ENCODE measurements at regions not wholly inside any gene's neighbourhood (a gene's known extent, or its start where the extent isn't known, plus 50 kb on each side); places are given as distances from the start of the nearest gene placed in this dataset.

DNA sequence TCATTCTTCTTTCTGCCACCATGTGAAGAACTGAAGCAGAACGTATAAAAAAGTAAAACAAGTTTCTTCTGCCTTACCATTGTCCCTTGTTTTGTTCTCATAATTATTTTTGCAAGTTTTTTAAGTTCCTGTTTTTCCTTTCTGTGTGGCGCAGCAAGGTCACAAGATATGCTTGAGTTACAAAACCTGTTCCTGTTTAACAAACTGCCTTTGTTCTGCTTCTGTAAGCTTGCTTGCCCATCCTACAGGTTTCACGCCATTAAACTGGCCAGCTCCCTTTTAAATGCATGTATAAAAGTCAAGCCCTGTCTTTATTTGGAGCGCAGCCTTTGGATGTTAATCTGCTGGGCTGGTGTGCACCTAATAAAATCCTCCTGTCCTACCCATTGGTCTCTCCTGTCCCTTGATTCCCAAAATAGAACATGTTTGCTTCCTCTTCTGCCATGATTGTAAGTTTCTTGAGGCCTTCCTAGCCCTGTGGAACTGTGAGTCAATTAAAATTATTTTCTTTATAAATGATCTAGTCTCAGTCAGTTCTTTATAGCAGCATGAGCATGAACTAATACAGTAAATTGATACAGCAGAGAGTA lies 1115.4 kb downstream of the SLITRK1 start:
- no peak overlapping the region for H3K4me3 ChIP-seq (ENCODE audit: low read depth, low read length)
- TF ChIP-seq, protein P1, sequence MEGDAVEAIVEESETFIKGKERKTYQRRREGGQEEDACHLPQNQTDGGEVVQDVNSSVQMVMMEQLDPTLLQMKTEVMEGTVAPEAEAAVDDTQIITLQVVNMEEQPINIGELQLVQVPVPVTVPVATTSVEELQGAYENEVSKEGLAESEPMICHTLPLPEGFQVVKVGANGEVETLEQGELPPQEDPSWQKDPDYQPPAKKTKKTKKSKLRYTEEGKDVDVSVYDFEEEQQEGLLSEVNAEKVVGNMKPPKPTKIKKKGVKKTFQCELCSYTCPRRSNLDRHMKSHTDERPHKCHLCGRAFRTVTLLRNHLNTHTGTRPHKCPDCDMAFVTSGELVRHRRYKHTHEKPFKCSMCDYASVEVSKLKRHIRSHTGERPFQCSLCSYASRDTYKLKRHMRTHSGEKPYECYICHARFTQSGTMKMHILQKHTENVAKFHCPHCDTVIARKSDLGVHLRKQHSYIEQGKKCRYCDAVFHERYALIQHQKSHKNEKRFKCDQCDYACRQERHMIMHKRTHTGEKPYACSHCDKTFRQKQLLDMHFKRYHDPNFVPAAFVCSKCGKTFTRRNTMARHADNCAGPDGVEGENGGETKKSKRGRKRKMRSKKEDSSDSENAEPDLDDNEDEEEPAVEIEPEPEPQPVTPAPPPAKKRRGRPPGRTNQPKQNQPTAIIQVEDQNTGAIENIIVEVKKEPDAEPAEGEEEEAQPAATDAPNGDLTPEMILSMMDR (IDR thresholded peaks at IDR 0.05; ENCODE audit: insufficient read depth, low read length, missing control alignments), result no peak
- DNase-seq (ENCODE audit: low read depth, low spot score), result no peak
- ChIA-PET CTCF (no interaction called here), POLR2A (no interaction called here)

DNA sequence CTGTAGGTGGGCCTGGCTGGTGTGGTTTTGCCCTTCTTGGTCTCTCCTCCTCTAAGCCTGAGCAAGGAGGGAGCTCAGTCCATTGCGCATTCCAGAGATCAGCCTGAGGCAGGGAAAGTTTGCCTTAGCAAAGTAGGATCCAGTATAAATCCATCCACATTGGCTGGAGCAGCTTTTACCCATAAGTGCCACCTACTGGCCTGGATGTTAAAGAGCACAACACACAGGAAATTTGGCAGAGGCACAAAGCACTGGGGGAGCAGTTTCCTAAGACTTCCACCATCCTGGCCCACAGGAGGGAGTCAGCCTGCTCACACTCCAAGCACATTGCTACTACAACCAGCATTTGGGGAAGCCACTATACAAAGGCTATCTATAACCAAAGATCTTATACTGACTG lies 1124.2 kb downstream of the SLITRK1 start:
- DNase-seq (ENCODE audit: low read depth, low spot score), result no peak

DNA sequence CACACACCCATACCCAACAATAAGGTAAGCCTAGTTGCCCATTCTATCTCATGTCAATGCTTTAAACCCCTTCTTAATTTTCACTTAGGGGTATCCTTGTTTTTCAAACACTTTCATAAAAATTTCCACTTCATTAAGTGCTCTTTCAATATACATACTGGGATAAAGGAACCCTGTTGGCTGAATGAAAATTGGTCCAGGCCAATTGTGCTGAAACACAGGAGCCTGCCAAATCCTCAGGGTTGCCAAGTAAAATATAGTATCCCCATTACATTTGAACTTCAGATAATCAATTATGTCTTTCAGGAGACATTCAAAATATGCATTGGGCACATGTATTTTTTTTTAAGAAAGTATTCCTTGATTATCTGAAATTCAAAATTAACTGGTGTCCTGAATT lies 1131.1 kb downstream of the SLITRK1 start:
- ChIA-PET POLR2A (no interaction called here), CTCF (no interaction called here)

More for the DNA sequence above, 1124.2 kb downstream of the SLITRK1 start:
- no peak overlapping the region for H3K4me3 ChIP-seq (ENCODE audit: low read depth, low read length)
- TF ChIP-seq, protein P1 (IDR thresholded peaks at IDR 0.05; ENCODE audit: insufficient read depth, low read length, missing control alignments), result peak; percentile 20
- CTCF ChIA-PET, result no interaction called here
- POLR2A ChIA-PET, result no interaction called here

DNA sequence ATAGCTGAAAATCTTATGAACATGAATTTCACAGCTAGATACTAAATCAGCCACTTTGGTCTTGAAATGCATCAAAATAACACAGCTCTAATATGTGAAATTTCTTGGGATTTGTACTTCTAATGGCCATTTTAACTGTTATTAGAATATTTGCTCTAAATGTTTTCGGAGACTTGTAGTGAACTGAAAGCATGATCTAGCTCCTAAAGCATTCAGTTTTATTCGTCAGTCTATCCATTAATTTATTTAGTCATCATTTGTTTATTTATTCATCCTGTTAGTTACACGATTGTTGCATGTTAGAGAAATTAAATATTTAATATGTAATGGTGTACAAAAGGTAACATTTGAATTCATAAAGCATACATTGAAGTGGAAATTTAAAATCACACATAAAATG lies 1132.7 kb downstream of the SLITRK1 start:
- TF ChIP-seq, protein P1 (IDR thresholded peaks at IDR 0.05; ENCODE audit: insufficient read depth, low read length, missing control alignments), result no peak
- ChIA-PET CTCF (interaction anchor here (1.1 kb wide), 1 partner anchor 10 kb away, joined by 3 read pairs; no protein-coding TSS in a partner anchor), POLR2A (no interaction called here)
- DNase-seq (ENCODE audit: low read depth, low spot score), result no peak
- H3K4me3 ChIP-seq (ENCODE audit: low read depth, low read length), result no peak overlapping the region

More for the DNA sequence above, 1131.1 kb downstream of the SLITRK1 start:
- no peak overlapping the region for H3K4me3 ChIP-seq (ENCODE audit: low read depth, low read length)
- no peak for DNase-seq (ENCODE audit: low read depth, low spot score)
- TF ChIP-seq, protein P1 (IDR thresholded peaks at IDR 0.05; ENCODE audit: insufficient read depth, low read length, missing control alignments), result no peak

DNA sequence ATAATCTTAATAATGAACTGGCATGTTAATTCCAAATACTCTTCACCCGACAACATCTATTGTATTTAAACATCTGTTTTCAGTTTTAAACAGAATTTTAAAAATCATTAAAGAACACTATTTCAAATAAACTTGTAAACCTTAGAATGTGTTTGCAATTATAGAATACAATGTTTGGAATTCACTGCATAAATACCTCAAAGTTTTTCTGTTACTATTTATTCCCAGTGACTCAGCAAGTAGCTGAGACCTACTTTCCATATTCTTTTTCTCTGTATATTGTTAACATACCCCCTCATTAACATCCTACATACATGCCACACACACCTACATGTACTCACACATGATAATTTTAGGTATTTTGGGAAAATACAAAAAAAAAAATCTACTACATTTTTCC lies 1134.3 kb downstream of the SLITRK1 start:
- H3K4me3 ChIP-seq (ENCODE audit: low read depth, low read length), result no peak overlapping the region
- POLR2A ChIA-PET, result no interaction called here
- CTCF ChIA-PET, result interaction anchor here (1.1 kb wide), 1 partner anchor 10 kb away, joined by 5 read pairs; no protein-coding TSS in a partner anchor
- DNase-seq (ENCODE audit: low read depth, low spot score), result no peak
- TF ChIP-seq, protein P1 (IDR thresholded peaks at IDR 0.05; ENCODE audit: insufficient read depth, low read length, missing control alignments), result no peak

DNA sequence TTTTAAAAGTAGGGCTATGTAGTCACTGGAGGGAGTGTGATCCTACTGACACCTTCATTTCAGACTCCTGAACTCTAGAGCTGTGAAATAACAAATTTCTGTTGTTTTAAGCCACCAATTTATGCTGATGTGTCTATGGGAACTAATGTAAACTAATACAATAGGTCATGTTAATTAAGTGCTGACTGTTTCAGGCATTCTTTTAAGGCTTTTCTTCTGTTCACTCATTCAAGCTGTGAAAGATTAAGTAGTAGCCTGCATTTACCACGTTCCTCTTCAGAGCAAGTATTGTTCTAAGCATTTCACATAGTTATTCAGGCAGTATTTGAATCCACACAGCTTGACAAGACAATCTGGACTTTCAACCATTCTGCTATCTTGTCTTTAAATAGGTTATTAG lies 1135.0 kb downstream of the SLITRK1 start:
- POLR2A ChIA-PET, result no interaction called here
- no peak for DNase-seq (ENCODE audit: low read depth, low spot score)
- CTCF ChIA-PET, result interaction anchor here (1.1 kb wide), 1 partner anchor 9 kb away, joined by 5 read pairs; no protein-coding TSS in a partner anchor
- TF ChIP-seq, protein P1 (IDR thresholded peaks at IDR 0.05; ENCODE audit: insufficient read depth, low read length, missing control alignments), result no peak
- no peak overlapping the region for H3K4me3 ChIP-seq (ENCODE audit: low read depth, low read length)
